ENCODE measurements at regions not wholly inside any gene's neighbourhood (a gene's known extent, or its start where the extent isn't known, plus 50 kb on each side); places are given as distances from the start of the nearest gene placed in this dataset.

DNA sequence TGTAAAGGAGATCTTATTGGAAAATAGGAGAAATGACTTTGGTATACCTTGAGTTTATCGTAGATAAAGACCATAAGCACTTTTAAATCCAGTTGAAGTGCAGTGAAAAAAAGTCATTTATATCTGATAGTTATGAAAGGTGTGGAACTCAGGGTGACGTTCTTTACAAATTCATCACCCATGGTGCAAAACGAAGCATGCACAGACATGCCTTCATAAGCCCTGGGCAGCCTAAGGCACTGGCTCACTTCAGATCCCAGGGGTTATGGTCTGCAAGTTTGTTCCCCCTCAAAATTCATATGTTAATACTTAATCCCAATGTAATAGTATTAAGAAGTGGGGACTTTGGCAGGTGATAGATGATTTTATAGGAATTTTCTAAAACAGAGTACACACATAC, 1216.4 kb upstream of the USP15 start:
- TF ChIP-seq, protein P1, sequence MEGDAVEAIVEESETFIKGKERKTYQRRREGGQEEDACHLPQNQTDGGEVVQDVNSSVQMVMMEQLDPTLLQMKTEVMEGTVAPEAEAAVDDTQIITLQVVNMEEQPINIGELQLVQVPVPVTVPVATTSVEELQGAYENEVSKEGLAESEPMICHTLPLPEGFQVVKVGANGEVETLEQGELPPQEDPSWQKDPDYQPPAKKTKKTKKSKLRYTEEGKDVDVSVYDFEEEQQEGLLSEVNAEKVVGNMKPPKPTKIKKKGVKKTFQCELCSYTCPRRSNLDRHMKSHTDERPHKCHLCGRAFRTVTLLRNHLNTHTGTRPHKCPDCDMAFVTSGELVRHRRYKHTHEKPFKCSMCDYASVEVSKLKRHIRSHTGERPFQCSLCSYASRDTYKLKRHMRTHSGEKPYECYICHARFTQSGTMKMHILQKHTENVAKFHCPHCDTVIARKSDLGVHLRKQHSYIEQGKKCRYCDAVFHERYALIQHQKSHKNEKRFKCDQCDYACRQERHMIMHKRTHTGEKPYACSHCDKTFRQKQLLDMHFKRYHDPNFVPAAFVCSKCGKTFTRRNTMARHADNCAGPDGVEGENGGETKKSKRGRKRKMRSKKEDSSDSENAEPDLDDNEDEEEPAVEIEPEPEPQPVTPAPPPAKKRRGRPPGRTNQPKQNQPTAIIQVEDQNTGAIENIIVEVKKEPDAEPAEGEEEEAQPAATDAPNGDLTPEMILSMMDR (IDR thresholded peaks at IDR 0.05) = no peak
- Histone ChIP-seq H3K36me3 (no peaks in the 10 kb centered on the region), H3K9me3 (no peaks in the 10 kb centered on the region), H3K27me3 (no peaks in the 10 kb centered on the region), H3K4me1 (no peaks in the 10 kb centered on the region), H3K27ac (no peak overlapping the region), H3K4me3 (no peak overlapping the region), H3K9ac (ENCODE audit: low read depth in 2 of 2, low read length in 2 of 2) (no peak overlapping the region)
- intact Hi-C loops (cut with DNase I) = no loop called here
- no peak for DNase-seq

DNA sequence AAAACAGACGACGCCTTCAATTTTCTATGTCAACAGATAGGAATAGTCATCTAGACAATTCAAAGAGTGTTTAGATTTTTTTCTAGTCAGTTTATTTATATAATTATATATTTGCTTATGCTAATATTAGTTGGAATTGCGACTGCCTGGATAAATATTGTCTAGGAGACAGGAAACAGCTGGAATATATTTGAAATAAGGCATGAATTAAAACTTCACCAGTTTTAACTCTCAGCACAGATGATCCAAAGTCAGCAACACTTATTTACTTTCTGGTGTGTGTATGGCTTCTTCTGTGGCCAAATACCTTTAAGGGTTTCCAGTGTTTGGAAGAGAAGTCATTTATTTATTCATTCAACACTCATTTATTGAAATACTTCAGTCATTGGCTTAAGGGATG, 1215.4 kb upstream of the USP15 start:
- H3K27me3 ChIP-seq = no peaks in the 10 kb centered on the region
- H3K4me3 ChIP-seq = no peak overlapping the region
- TF ChIP-seq, protein P1 (IDR thresholded peaks at IDR 0.05) = no peak
- H3K4me1 ChIP-seq = no peaks in the 10 kb centered on the region
- no peaks in the 10 kb centered on the region for H3K36me3 ChIP-seq
- no peaks in the 10 kb centered on the region for H3K9me3 ChIP-seq
- intact Hi-C loops (cut with DNase I) = no loop called here
- no peak overlapping the region for H3K27ac ChIP-seq
- H3K9ac ChIP-seq (ENCODE audit: low read depth in 2 of 2, low read length in 2 of 2) = no peak overlapping the region
- DNase-seq = no peak

DNA sequence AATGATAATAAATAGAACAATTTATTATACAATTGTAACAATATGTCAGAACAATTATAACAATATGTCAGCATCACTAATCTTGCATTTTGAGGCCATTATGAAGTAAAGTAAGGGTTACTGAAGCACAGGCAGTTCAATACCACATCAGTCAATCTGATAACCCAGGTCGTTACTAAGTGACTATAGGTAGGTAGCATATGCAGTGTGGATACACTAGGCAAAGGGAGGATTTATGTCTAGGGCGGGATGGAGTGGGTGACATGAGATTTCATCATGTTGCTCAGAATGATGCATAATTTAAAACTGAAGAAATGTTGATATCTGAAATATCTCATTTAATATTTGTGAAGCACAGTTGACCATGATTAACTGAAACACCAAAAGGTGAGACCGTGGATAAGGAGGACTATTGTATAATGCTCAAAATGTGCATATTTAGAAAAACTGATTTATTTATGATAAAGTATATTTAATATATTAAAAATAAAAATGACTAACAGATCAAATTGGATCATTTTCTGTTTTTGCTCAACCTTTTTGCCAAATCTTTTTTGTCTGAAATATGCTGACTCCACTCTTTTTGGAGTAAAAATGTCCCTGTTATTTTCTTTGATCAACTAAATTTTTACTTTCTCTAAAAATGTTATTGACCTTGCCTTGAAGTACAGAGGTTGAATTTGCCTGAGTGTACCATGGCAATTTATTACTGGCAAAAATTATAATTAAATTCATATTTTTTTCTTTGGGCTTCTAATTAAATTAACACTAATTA, 1189.4 kb upstream of the USP15 start:
- TF ChIP-seq, protein P1 (IDR thresholded peaks at IDR 0.05) = no peak
- Histone ChIP-seq H3K4me3 (no peak overlapping the region), H3K27me3 (no peaks in the 10 kb centered on the region), H3K9me3 (no peaks in the 10 kb centered on the region), H3K4me1 (no peaks in the 10 kb centered on the region), H3K36me3 (no peaks in the 10 kb centered on the region), H3K9ac (ENCODE audit: low read depth in 2 of 2, low read length in 2 of 2) (no peak overlapping the region), H3K27ac (no peak overlapping the region)
- no peak for DNase-seq
- intact Hi-C loops (cut with DNase I) = no loop called here

GRCh38 chr12:61072717-61073116, 1187.5 kb upstream of the USP15 start:
- Histone ChIP-seq H3K27ac (no peak overlapping the region), H3K4me3 (no peak overlapping the region), H3K9me3 (no peaks in the 10 kb centered on the region), H3K36me3 (no peaks in the 10 kb centered on the region), H3K27me3 (no peaks in the 10 kb centered on the region), H3K4me1 (no peaks in the 10 kb centered on the region), H3K9ac (ENCODE audit: low read depth in 2 of 2, low read length in 2 of 2) (no peak overlapping the region)
- no peak for DNase-seq
- TF ChIP-seq, protein P1 (IDR thresholded peaks at IDR 0.05) = no peak
- intact Hi-C loops (cut with DNase I) = no loop called here

DNA sequence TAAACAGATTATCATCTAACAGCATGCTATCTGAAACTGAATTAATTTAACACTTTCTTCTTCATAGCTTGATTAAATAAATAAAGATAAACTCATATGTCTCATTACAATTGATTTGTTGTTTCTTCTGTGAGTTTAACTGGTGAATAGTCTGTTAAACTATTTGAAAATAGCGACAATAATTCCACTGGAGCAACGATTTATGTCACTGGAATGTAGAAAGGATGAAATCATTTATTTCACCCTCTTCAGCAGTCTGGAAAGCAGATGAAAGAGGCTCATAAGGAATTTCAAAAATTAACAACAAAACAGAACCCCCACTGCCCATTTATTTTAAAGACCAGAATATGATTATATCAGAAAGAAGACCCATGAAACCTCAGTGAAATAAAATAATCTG, 1165.1 kb upstream of the USP15 start:
- intact Hi-C loops (cut with DNase I) = no loop called here
- Histone ChIP-seq H3K27ac (no peak overlapping the region), H3K9me3 (no peaks in the 10 kb centered on the region), H3K27me3 (no peaks in the 10 kb centered on the region), H3K9ac (ENCODE audit: low read depth in 2 of 2, low read length in 2 of 2) (no peak overlapping the region), H3K4me3 (no peak overlapping the region), H3K36me3 (no peaks in the 10 kb centered on the region), H3K4me1 (no peaks in the 10 kb centered on the region)
- TF ChIP-seq, protein P1 (IDR thresholded peaks at IDR 0.05) = no peak
- DNase-seq = no peak

Data from colonic mucosa (tissue), 4 donors.